HEK293 (cell line): ENCODE measurements at regions not wholly inside any gene's neighbourhood (a gene's known extent, or its start where the extent isn't known, plus 50 kb on each side); places are given as distances from the start of the nearest gene placed in this dataset.

Experiments
- CTCF ChIA-PET: fragments of 350-600 bp; formaldehyde crosslinking; extraction: SDS; loops from one replicate; lab custom pipeline; 2021; ENCODE audit warnings: antibody characterized with exemption; lab: Yijun Ruan, JAX
- POLR2A ChIA-PET: fragments of 300-600 bp; formaldehyde crosslinking; extraction: SDS; loops from one replicate; lab custom pipeline; 2020; ENCODE audit warnings: antibody characterized with exemption, inconsistent platforms; lab: Yijun Ruan, JAX
- H3K27ac ChIP-seq: fragments of 200-500 bp; sonication (Bioruptor generic); 2 replicates; pipeline ENCODE4 v1.5.1; 2014; ENCODE audit warnings: low read depth, low read length, control low read depth, inconsistent platforms; ENCODE audit errors: extremely low read depth
- H3K36me3 ChIP-seq, 2 experiments: fragments of 200-500 bp in 1 of 2; sonication (Bioruptor generic) in 1 of 2; 1 replicate in 1 of 2; 2 replicates in 1 of 2; pipeline ENCODE4 v1.5.1; 2014 to 2017; ENCODE audit warnings: inconsistent platforms in 2 of 2, low read length in 2 of 2; ENCODE audit not compliant: control insufficient read depth in 2 of 2, insufficient read depth in 1 of 2
- H3K4me1 ChIP-seq: fragments of 200-500 bp; sonication (Bioruptor generic); 2 replicates; pipeline ENCODE4 v1.5.1; 2014; ENCODE audit warnings: mild to moderate bottlenecking, low read length, inconsistent platforms; ENCODE audit not compliant: control insufficient read depth, insufficient read depth
- H3K4me3 ChIP-seq: 2 replicates; pipeline ENCODE4 v1.5.1; 2011; ENCODE audit warnings: low read depth, mild to moderate bottlenecking, control low read depth, low read length, moderate library complexity
- H3K9me3 ChIP-seq: fragments of 200-500 bp; sonication (Bioruptor generic); 2 replicates; pipeline ENCODE4 v1.5.1; 2014; ENCODE audit warnings: low read depth, low read length, inconsistent platforms; ENCODE audit not compliant: control insufficient read depth, insufficient read depth
- AEBP2 ChIP-seq: fragments of 450-650 bp; formaldehyde crosslinking; IDR thresholded peaks from 2 replicates; pipeline ENCODE4 v1.5.1; 2016; ENCODE audit warnings: missing biosample characterization, missing genetic modification characterization, borderline replicate concordance
- GLIS1 ChIP-seq: fragments of 450-650 bp; formaldehyde crosslinking; IDR thresholded peaks from 2 replicates; pipeline ENCODE4 v1.5.1; 2016; ENCODE audit warnings: missing biosample characterization, missing genetic modification characterization
- REST ChIP-seq: fragments of 450-650 bp; formaldehyde crosslinking; IDR thresholded peaks from 2 replicates; pipeline ENCODE4 v1.5.1; 2016; ENCODE audit warnings: missing biosample characterization, missing genetic modification characterization
- WT1 ChIP-seq: fragments of 450-650 bp; formaldehyde crosslinking; IDR thresholded peaks from 2 replicates; pipeline ENCODE4 v1.5.1; 2016; ENCODE audit warnings: missing biosample characterization, missing genetic modification characterization
- ZIC2 ChIP-seq: fragments of 450-650 bp; formaldehyde crosslinking; IDR thresholded peaks from 2 replicates; pipeline ENCODE4 v1.5.1; 2016; ENCODE audit warnings: missing biosample characterization, missing genetic modification characterization
- ZNF266 ChIP-seq: fragments of 450-650 bp; formaldehyde crosslinking; IDR thresholded peaks from 2 replicates; pipeline ENCODE4 v1.5.1; 2016; ENCODE audit warnings: missing biosample characterization, missing genetic modification characterization, low read depth
- ZNF302 ChIP-seq: fragments of 450-650 bp; formaldehyde crosslinking; IDR thresholded peaks from 2 replicates; pipeline ENCODE4 v1.5.1; 2016; ENCODE audit warnings: missing biosample characterization, missing genetic modification characterization, low read depth
- ZNF324 ChIP-seq: fragments of 450-650 bp; formaldehyde crosslinking; IDR thresholded peaks from 2 replicates; pipeline ENCODE4 v1.5.1; 2016; ENCODE audit warnings: missing biosample characterization, missing genetic modification characterization
- ZNF510 ChIP-seq: fragments of 450-650 bp; formaldehyde crosslinking; IDR thresholded peaks from 2 replicates; pipeline ENCODE4 v1.5.1; 2018; ENCODE audit warnings: mild to moderate bottlenecking, missing genetic modification characterization, missing biosample characterization; ENCODE audit not compliant: insufficient replicate concordance
- ZNF521 ChIP-seq: fragments of 450-650 bp; formaldehyde crosslinking; IDR thresholded peaks from 2 replicates; pipeline ENCODE4 v1.5.1; 2017; ENCODE audit warnings: missing biosample characterization, mild to moderate bottlenecking, missing genetic modification characterization
- ZNF624 ChIP-seq: fragments of 450-650 bp; formaldehyde crosslinking; IDR thresholded peaks from 2 replicates; pipeline ENCODE4 v1.5.1; 2017; ENCODE audit warnings: missing biosample characterization, missing genetic modification characterization
- ZNF768 ChIP-seq: fragments of 450-650 bp; formaldehyde crosslinking; IDR thresholded peaks from 2 replicates; pipeline ENCODE4 v1.5.1; 2018; ENCODE audit warnings: missing biosample characterization, mild to moderate bottlenecking, missing genetic modification characterization
- ZSCAN16 ChIP-seq: fragments of 450-650 bp; formaldehyde crosslinking; IDR thresholded peaks from 2 replicates; pipeline ENCODE4 v1.5.1; 2016; ENCODE audit warnings: missing biosample characterization, missing genetic modification characterization
- TF ChIP-seq, protein P1 (sequence below): fragments of 450-650 bp; formaldehyde crosslinking; IDR thresholded peaks from 2 replicates; pipeline ENCODE4 v1.5.1; 2016; ENCODE audit warnings: missing biosample characterization, missing genetic modification characterization

GRCh38 chr19:33887891-33888290 is 91.2 kb downstream of the KCTD15 start (continued):
- TF ChIP-seq REST (tag by site-specific recombination) = no peak
- TF ChIP-seq, all 188 proteins: peak for 0

DNA sequence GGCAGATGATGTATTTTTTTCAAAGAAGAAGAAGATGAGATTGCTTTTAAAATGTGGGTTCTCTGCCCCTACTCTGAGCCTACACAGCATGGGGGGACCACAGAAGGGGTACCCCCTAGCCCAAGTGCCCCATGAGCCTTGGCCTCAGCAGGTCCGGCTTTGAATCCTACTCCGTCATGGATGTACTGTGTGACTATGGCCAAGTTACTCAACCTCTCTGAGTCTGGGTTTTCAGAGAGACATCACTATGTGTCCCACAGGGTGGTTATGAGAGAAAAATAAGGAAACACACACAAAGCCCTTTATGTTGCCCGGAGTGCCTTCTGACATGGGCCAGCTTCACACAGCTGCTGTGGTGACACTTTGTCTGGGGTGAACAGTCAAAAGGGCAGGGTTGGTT is 92.0 kb downstream of the KCTD15 start:
- POLR2A ChIA-PET = no interaction called here

GRCh38 chr19:33890569-33890968 is 93.9 kb downstream of the KCTD15 start:
- Histone ChIP-seq H3K9me3 (no peaks in the 10 kb centered on the region), H3K36me3 (no peaks in the 10 kb centered on the region), H3K4me1 (no peaks in the 10 kb centered on the region), H3K27ac (no peak overlapping the region), H3K4me3 (no peak overlapping the region)
- ChIA-PET CTCF (interaction anchor here (0.6 kb wide), 2 partner anchors 57 to 578 kb away, joined by 3 read pairs; no protein-coding TSS in a partner anchor), POLR2A (no interaction called here)
- TF ChIP-seq ZNF324 = no peak
- TF ChIP-seq GLIS1 (tag by site-specific recombination) = peak; percentile 84
- TF ChIP-seq ZIC2 (tag by site-specific recombination) = peak; percentile 87
- no peak for TF ChIP-seq ZNF624 (tag by site-specific recombination)

More for the DNA sequence above, 92.0 kb downstream of the KCTD15 start:
- Histone ChIP-seq H3K4me1 (peaks cover 7% of the 10 kb centered on the region), H3K36me3 (no peaks in the 10 kb centered on the region), H3K27ac (no peak overlapping the region), H3K4me3 (no peak overlapping the region), H3K9me3 (no peaks in the 10 kb centered on the region)
- TF ChIP-seq ZNF521 (no peak), ZNF266 (tag by site-specific recombination) (no peak), ZNF768 (peak; percentile 93), ZSCAN16 (tag by site-specific recombination) (no peak), AEBP2 (tag by site-specific recombination) (no peak), WT1 (tag by site-specific recombination) (no peak), ZNF510 (tag by site-specific recombination) (no peak), ZNF302 (tag by site-specific recombination) (no peak)
- TF ChIP-seq, protein P1, sequence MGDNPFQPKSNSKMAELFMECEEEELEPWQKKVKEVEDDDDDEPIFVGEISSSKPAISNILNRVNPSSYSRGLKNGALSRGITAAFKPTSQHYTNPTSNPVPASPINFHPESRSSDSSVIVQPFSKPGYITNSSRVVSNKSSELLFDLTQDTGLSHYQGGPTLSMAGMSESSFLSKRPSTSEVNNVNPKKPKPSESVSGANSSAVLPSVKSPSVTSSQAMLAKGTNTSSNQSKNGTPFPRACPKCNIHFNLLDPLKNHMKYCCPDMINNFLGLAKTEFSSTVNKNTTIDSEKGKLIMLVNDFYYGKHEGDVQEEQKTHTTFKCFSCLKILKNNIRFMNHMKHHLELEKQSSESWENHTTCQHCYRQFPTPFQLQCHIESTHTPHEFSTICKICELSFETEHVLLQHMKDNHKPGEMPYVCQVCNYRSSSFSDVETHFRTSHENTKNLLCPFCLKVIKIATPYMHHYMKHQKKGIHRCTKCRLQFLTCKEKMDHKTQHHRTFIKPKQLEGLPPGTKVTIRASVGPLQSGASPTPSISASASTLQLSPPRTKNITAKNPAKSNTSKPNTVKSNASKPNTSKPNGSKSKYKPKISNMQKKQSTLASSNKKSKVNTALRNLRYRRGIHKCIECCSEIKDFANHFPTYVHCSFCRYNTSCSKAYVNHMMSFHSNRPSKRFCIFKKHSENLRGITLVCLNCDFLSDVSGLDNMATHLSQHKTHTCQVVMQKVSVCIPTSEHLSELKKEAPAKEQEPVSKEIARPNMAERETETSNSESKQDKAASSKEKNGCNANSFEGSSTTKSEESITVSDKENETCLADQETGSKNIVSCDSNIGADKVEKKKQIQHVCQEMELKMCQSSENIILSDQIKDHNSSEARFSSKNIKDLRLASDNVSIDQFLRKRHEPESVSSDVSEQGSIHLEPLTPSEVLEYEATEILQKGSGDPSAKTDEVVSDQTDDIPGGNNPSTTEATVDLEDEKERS (tag by site-specific recombination) = no peak
- CTCF ChIA-PET = interaction anchor here (0.7 kb wide), 1 partner anchor 429 kb away, joined by 4 read pairs; no protein-coding TSS in a partner anchor
